ENCODE measurements at regions not wholly inside any gene's neighbourhood (a gene's known extent, or its start where the extent isn't known, plus 50 kb on each side); places are given as distances from the start of the nearest gene placed in this dataset.
A peak's percentile ranks its signal among the peaks of the same experiment; 100 is the strongest.

DNA sequence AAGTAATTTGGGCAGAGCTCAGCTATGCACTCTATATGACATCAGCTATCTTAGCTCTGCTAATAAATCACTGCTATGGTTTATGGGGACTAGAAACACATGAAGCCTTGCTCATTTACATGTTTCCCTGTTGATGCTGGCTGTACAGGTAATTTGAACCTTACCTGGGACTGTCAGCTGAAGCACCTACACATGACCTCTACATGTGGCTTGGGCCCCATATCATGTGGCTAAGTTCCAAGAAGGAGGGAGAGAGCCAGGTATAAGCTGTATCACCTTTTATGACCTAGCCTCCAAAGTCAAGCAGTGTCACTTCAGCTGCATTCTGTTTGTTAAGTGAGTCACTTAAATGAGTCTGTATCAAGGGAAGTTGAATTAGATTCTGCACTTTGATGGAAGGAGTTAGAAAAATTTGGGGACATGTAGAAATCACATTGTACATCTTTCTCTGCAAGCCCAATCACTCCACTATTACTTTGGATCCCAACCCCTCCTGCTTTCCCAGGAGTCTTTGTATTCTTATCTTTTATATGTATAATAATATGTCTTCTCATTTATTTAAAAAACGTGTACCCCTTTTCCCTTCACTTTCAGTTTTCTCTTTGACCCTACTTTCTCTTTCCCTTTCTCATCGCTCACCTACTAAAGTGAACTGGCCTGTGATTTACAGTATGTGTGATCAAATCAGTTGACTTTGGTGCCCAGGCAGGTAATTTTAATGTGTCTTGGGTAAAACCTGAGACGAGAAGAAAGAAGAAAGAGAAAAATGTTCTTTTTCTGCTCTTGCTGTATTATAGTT lies 53.4 kb upstream of the PRKACB start:
- Histone ChIP-seq H3K4me3 (ENCODE audit: low read length) (peak overlapping the region; percentile 45; the same call in 1 of the 2 replicates), H3K4me2 (ENCODE audit: low read length) (peak overlapping the region; percentile 77), H3K9me2 (replicated peaks; ENCODE audit: low read length) (no peaks in the 10 kb centered on the region), H3K79me2 (ENCODE audit: low read length) (no peaks in the 10 kb centered on the region), H3K36me3 (ENCODE audit: low read depth, low read length) (no peaks in the 10 kb centered on the region), H3K27ac (ENCODE audit: low read length) (peak overlapping the region; percentile 4; the same call in 1 of the 2 replicates), H3F3A (ENCODE audit: low read length, unreplicated experiment) (peaks cover 6% of the 10 kb centered on the region), H3K4me1 (ENCODE audit: insufficient read depth, low read length) (peaks cover 39% of the 10 kb centered on the region), H4K20me1 (ENCODE audit: low read length) (0 out of 2 replicates have a peak, but pooled peaks cover 6% of the 10 kb centered on the region), H3K27me3 (ENCODE audit: low read length) (no peaks in the 10 kb centered on the region), H3K9ac (ENCODE audit: low read length) (no peak overlapping the region), H2AFZ (ENCODE audit: low read length) (no peak overlapping the region), H3K9me3 (ENCODE audit: low read length) (no peaks in the 10 kb centered on the region)
- ChIA-PET CTCF (no interaction called here), POLR2A (ENCODE audit: unreplicated experiment) (interaction anchor here (0.6 kb wide), 1 partner anchor 756 kb away, joined by 3 read pairs; no protein-coding TSS in a partner anchor)
- DNase-seq (peak; percentile 78), ATAC-seq (peak; percentile 81)
- TF ChIP-seq EZH2phosphoT487 (IDR thresholded peaks at IDR 0.05; ENCODE audit: borderline replicate concordance, low read length) (no peak), EZH2 (IDR thresholded peaks at IDR 0.05; ENCODE audit: low read length, unreplicated experiment) (no peak)
- TF ChIP-seq, protein P1, sequence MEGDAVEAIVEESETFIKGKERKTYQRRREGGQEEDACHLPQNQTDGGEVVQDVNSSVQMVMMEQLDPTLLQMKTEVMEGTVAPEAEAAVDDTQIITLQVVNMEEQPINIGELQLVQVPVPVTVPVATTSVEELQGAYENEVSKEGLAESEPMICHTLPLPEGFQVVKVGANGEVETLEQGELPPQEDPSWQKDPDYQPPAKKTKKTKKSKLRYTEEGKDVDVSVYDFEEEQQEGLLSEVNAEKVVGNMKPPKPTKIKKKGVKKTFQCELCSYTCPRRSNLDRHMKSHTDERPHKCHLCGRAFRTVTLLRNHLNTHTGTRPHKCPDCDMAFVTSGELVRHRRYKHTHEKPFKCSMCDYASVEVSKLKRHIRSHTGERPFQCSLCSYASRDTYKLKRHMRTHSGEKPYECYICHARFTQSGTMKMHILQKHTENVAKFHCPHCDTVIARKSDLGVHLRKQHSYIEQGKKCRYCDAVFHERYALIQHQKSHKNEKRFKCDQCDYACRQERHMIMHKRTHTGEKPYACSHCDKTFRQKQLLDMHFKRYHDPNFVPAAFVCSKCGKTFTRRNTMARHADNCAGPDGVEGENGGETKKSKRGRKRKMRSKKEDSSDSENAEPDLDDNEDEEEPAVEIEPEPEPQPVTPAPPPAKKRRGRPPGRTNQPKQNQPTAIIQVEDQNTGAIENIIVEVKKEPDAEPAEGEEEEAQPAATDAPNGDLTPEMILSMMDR (conservative IDR thresholded peaks at IDR 0.05; ENCODE audit: low read depth, low read length) = no peak
- intact Hi-C loops (cut with micrococcal nuclease) = no loop called here
- no TSS peak for BruUV-seq (replicated peaks)

DNA sequence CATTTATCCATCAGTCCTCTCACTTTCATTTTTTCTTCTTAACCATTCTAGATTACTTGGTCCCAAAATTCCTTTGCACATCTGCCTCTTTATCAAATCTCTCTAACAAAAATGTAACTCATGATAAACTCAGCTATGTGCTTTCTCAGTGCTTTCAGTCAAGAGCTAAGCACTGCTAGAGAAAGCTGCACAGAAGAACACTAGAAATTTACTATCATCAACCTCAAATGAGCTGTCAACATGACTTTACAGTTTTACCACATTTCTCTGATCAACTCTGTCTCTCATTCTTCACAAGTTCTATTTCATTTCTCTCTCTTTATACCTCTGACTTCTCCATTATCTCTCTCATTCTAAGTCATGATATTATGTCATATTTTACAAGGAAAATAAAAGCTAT lies 54.2 kb upstream of the PRKACB start:
- ChIA-PET CTCF (no interaction called here), POLR2A (ENCODE audit: unreplicated experiment) (interaction anchor here (0.6 kb wide), 1 partner anchor 757 kb away, joined by 3 read pairs; no protein-coding TSS in a partner anchor)
- H3K4me1 ChIP-seq (ENCODE audit: insufficient read depth, low read length) = peaks cover 39% of the 10 kb centered on the region
- H3K79me2 ChIP-seq (ENCODE audit: low read length) = no peaks in the 10 kb centered on the region
- H3F3A ChIP-seq (ENCODE audit: low read length, unreplicated experiment) = peaks cover 6% of the 10 kb centered on the region
- DNase-seq = no peak
- no peak for TF ChIP-seq EZH2 (IDR thresholded peaks at IDR 0.05; ENCODE audit: low read length, unreplicated experiment)
- TF ChIP-seq EZH2phosphoT487 (IDR thresholded peaks at IDR 0.05; ENCODE audit: borderline replicate concordance, low read length) = no peak
- TF ChIP-seq, protein P1 (conservative IDR thresholded peaks at IDR 0.05; ENCODE audit: low read depth, low read length) = no peak
- no peaks in the 10 kb centered on the region for H3K9me2 ChIP-seq (replicated peaks; ENCODE audit: low read length)
- ATAC-seq = no peak
- no TSS peak for BruUV-seq (replicated peaks)
- H3K36me3 ChIP-seq (ENCODE audit: low read depth, low read length) = no peaks in the 10 kb centered on the region
- H3K27me3 ChIP-seq (ENCODE audit: low read length) = no peaks in the 10 kb centered on the region
- no peak overlapping the region for H2AFZ ChIP-seq (ENCODE audit: low read length)
- peak overlapping the region; percentile 4; the same call in 1 of the 2 replicates for H3K27ac ChIP-seq (ENCODE audit: low read length)
- H3K4me2 ChIP-seq (ENCODE audit: low read length) = peak overlapping the region; percentile 77
- H4K20me1 ChIP-seq (ENCODE audit: low read length) = 0 out of 2 replicates have a peak, but pooled peaks cover 6% of the 10 kb centered on the region
- no peaks in the 10 kb centered on the region for H3K9me3 ChIP-seq (ENCODE audit: low read length)
- no peak overlapping the region for H3K9ac ChIP-seq (ENCODE audit: low read length)
- H3K4me3 ChIP-seq (ENCODE audit: low read length) = no peak overlapping the region
- intact Hi-C loops (cut with micrococcal nuclease) = no loop called here

DNA sequence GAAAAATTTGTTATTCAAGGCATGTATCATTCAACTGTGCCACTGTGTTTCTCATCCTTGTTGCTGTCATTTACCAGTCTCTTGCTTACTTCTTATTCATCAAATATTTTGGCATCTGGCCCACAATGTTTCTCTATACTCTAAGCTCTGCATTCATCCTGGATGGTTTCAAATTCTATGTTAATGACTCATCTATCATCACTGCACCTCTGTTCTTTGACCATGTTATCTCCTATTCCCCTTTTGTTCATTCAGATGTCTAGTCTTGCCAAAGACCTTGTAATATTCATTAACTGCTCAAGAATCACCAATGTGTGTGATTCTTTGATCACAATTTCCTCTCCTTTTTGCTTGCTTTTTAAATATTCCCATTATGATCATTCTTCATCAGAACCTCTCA lies 54.6 kb upstream of the PRKACB start:
- 0 out of 2 replicates have a peak, but pooled peaks cover 6% of the 10 kb centered on the region for H4K20me1 ChIP-seq (ENCODE audit: low read length)
- no peak overlapping the region for H3K9ac ChIP-seq (ENCODE audit: low read length)
- H3K27ac ChIP-seq (ENCODE audit: low read length) = peak overlapping the region; percentile 4; the same call in 1 of the 2 replicates
- no peaks in the 10 kb centered on the region for H3K9me3 ChIP-seq (ENCODE audit: low read length)
- no peaks in the 10 kb centered on the region for H3K27me3 ChIP-seq (ENCODE audit: low read length)
- peaks cover 6% of the 10 kb centered on the region for H3F3A ChIP-seq (ENCODE audit: low read length, unreplicated experiment)
- H3K9me2 ChIP-seq (replicated peaks; ENCODE audit: low read length) = no peaks in the 10 kb centered on the region
- no peaks in the 10 kb centered on the region for H3K79me2 ChIP-seq (ENCODE audit: low read length)
- DNase-seq (peak; percentile 96), ATAC-seq (peak; percentile 73)
- H3K4me3 ChIP-seq (ENCODE audit: low read length) = no peak overlapping the region
- H3K4me1 ChIP-seq (ENCODE audit: insufficient read depth, low read length) = peaks cover 39% of the 10 kb centered on the region
- POLR2A ChIA-PET (ENCODE audit: unreplicated experiment) = no interaction called here
- no peak overlapping the region for H2AFZ ChIP-seq (ENCODE audit: low read length)
- CTCF ChIA-PET = no interaction called here
- TF ChIP-seq EZH2 (IDR thresholded peaks at IDR 0.05; ENCODE audit: low read length, unreplicated experiment) (no peak), EZH2phosphoT487 (IDR thresholded peaks at IDR 0.05; ENCODE audit: borderline replicate concordance, low read length) (no peak)
- TF ChIP-seq, protein P1 (conservative IDR thresholded peaks at IDR 0.05; ENCODE audit: low read depth, low read length) = no peak
- BruUV-seq (replicated peaks) = no TSS peak
- peak overlapping the region; percentile 77 for H3K4me2 ChIP-seq (ENCODE audit: low read length)
- intact Hi-C loops (cut with micrococcal nuclease) = no loop called here
- H3K36me3 ChIP-seq (ENCODE audit: low read depth, low read length) = no peaks in the 10 kb centered on the region
